Osteoblast (primary cell): ENCODE measurements at regions not wholly inside any gene's neighbourhood (a gene's known extent, or its start where the extent isn't known, plus 50 kb on each side); places are given as distances from the start of the nearest gene placed in this dataset.

Experiments
- DNase-seq: peaks from one replicate; pipeline ENCODE4 v3.0.0; 2011; ENCODE audit warnings: low spot score, mixed read lengths; ENCODE audit not compliant: insufficient read length; ENCODE audit errors: missing footprints
- H2AFZ ChIP-seq: 2 replicates; pipeline ENCODE4 v1.6.0; 2011; ENCODE audit warnings: mild to moderate bottlenecking, low read length
- H3K27ac ChIP-seq: 2 replicates; pipeline ENCODE4 v1.5.1; 2011; ENCODE audit warnings: mild to moderate bottlenecking, low read depth, low read length, moderate library complexity
- H3K27me3 ChIP-seq: 2 replicates; pipeline ENCODE4 v1.6.0; 2012; ENCODE audit warnings: mild to moderate bottlenecking, control low read depth, inconsistent platforms, low read length, moderate library complexity; ENCODE audit not compliant: insufficient read depth
- H3K36me3 ChIP-seq: 2 replicates; pipeline ENCODE4 v1.5.1; 2011; ENCODE audit warnings: mild to moderate bottlenecking, low read length, control low read depth, moderate library complexity; ENCODE audit not compliant: insufficient read depth
- H3K4me1 ChIP-seq: 2 replicates; pipeline ENCODE4 v1.5.1; 2011; ENCODE audit warnings: mild to moderate bottlenecking, low read length, control low read depth, moderate library complexity; ENCODE audit not compliant: insufficient read depth
- H3K4me2 ChIP-seq: 2 replicates; pipeline ENCODE4 v1.6.0; 2011; ENCODE audit warnings: mild to moderate bottlenecking, low read length; ENCODE audit not compliant: insufficient read depth
- H3K4me3 ChIP-seq: fragments of 200-600 bp; sonication (generic); 3 replicates; pipeline ENCODE4 v1.5.1; 2012; ENCODE audit warnings: mild to moderate bottlenecking, low read length, inconsistent platforms; ENCODE audit not compliant: insufficient read depth
- H3K79me2 ChIP-seq: 2 replicates; pipeline ENCODE4 v1.6.0; 2012; ENCODE audit warnings: mild to moderate bottlenecking, low read length, control low read depth, inconsistent platforms; ENCODE audit not compliant: insufficient read depth
- H3K9me3 ChIP-seq: 2 replicates; pipeline ENCODE4 v1.5.1; 2011; ENCODE audit warnings: low read depth, low read length, control low read depth
- H4K20me1 ChIP-seq: 2 replicates; pipeline ENCODE4 v1.6.0; 2012; ENCODE audit warnings: mild to moderate bottlenecking, low read length, control low read depth; ENCODE audit not compliant: insufficient read depth
- TF ChIP-seq, protein P1 (sequence below): IDR thresholded peaks from 2 replicates; pipeline ENCODE4 v1.5.1; 2011; ENCODE audit warnings: mild to moderate bottlenecking, low read depth, low read length, moderate library complexity; ENCODE audit errors: extremely low read depth

DNA sequence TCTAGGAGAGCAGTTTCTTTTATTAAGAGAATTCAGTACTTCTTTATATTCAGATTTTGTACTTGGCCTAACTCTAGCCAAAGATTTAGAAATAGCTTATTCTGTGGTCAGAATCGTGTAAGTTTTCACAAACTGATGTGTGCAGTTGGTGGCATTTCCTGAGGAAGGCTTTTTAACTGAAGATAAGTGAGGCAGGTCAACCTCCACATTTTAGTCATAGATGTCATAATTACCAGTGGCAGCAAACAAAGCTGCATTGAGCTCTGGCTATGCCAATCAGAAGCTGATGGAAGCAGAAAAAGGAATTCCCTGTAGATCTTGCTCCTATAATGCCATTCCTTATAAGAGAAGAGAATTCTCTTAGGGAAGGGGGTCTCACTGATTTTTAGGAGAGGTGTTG lies 141.3 kb upstream of the SP8 start:
- Histone ChIP-seq H3K4me1 (no peaks in the 10 kb centered on the region), H3K4me2 (no peak overlapping the region), H3K27ac (no peak overlapping the region), H2AFZ (no peak overlapping the region), H3K27me3 (no peaks in the 10 kb centered on the region), H4K20me1 (no peaks in the 10 kb centered on the region), H3K9me3 (peaks cover 2% of the 10 kb centered on the region), H3K79me2 (no peaks in the 10 kb centered on the region), H3K36me3 (no peaks in the 10 kb centered on the region), H3K4me3 (no peak overlapping the region)
- no peak for DNase-seq
- TF ChIP-seq, protein P1, sequence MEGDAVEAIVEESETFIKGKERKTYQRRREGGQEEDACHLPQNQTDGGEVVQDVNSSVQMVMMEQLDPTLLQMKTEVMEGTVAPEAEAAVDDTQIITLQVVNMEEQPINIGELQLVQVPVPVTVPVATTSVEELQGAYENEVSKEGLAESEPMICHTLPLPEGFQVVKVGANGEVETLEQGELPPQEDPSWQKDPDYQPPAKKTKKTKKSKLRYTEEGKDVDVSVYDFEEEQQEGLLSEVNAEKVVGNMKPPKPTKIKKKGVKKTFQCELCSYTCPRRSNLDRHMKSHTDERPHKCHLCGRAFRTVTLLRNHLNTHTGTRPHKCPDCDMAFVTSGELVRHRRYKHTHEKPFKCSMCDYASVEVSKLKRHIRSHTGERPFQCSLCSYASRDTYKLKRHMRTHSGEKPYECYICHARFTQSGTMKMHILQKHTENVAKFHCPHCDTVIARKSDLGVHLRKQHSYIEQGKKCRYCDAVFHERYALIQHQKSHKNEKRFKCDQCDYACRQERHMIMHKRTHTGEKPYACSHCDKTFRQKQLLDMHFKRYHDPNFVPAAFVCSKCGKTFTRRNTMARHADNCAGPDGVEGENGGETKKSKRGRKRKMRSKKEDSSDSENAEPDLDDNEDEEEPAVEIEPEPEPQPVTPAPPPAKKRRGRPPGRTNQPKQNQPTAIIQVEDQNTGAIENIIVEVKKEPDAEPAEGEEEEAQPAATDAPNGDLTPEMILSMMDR = no peak

DNA sequence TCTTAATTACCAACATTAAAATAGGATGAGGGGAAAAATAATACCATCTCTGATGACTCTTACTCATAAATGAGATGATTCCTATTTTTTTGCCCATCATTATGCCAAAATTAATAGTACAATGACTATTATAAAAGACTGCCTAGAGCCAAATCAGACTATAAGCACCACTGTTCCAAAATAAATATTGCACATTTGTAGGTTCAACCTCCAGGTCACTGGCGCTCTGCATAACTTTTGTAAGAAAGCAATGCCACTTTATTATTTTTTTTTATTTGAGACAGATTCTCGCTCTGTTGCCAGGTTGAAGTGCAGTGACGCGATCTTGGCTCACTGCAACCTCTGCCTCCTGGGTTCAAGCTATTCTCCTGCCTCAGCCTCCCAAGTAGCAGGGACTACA lies 142.5 kb upstream of the SP8 start:
- Histone ChIP-seq H3K79me2 (no peaks in the 10 kb centered on the region), H3K27ac (no peak overlapping the region), H4K20me1 (no peaks in the 10 kb centered on the region), H3K4me2 (no peak overlapping the region), H3K36me3 (no peaks in the 10 kb centered on the region), H3K27me3 (no peaks in the 10 kb centered on the region), H3K9me3 (peaks cover 2% of the 10 kb centered on the region), H2AFZ (no peak overlapping the region), H3K4me3 (no peak overlapping the region), H3K4me1 (no peaks in the 10 kb centered on the region)
- TF ChIP-seq, protein P1 = no peak
- no peak for DNase-seq

DNA sequence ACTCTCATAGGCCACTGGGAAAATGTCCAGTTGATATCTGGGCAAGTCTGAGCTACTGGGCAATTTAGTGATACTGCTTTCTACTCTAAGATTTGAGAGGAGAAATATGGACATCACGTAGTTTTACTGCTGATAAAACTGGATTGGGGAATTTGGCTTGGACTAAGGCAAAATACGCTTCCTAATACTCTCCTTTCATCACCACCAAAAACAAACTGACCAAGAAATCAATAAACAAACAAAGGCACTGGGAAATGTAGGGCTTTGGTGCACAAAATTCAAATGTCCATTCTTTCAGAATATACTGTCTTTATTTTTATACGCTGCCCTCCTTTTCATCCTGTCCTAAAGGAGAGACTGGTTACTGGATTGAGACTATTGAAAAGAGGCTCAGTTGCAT lies 145.1 kb upstream of the SP8 start:
- TF ChIP-seq, protein P1 = no peak
- no peak overlapping the region for H3K4me3 ChIP-seq
- no peak overlapping the region for H2AFZ ChIP-seq
- no peak overlapping the region for H3K4me2 ChIP-seq
- H4K20me1 ChIP-seq = no peaks in the 10 kb centered on the region
- no peak for DNase-seq
- H3K36me3 ChIP-seq = no peaks in the 10 kb centered on the region
- no peaks in the 10 kb centered on the region for H3K4me1 ChIP-seq
- peaks cover 2% of the 10 kb centered on the region for H3K9me3 ChIP-seq
- H3K27me3 ChIP-seq = no peaks in the 10 kb centered on the region
- no peaks in the 10 kb centered on the region for H3K79me2 ChIP-seq
- H3K27ac ChIP-seq = no peak overlapping the region

DNA sequence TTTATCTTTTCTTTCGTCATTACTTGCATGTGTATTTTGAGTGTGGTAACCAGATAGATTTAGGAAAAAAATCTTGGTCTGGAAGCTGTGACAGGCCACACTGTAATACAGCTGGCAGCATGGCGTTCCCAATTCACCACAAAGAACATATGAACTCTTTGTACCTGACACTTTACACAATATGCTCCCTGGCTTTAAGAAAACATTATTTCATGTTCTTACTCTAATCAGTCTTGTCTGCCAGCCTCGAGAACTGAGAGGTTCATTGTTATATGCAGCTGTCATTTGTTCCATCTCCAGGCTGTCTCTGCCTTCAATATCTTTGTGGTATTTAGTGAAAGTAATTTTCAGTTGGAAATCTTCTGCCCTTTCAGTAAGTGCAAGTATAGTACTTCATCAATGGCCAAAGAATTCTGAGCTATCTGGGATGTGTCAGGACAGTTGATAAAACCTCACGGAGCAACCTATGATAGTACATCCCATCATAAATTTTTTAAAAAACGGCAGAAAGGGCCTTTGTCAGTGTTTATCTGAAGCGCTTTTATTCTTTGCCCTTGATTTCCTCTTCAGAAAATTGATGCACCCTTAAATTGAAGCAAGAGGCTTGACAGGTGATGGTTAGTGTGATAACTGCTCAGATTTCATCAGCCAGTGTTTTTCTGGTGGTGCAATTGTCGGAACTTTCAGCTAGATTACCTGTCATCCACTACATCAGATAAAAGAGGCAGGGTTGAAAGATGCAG lies 146.3 kb upstream of the SP8 start:
- H2AFZ ChIP-seq = no peak overlapping the region
- H3K4me2 ChIP-seq = no peak overlapping the region
- no peaks in the 10 kb centered on the region for H3K36me3 ChIP-seq
- H3K4me1 ChIP-seq = no peaks in the 10 kb centered on the region
- H3K27ac ChIP-seq = no peak overlapping the region
- H3K9me3 ChIP-seq = peaks cover 2% of the 10 kb centered on the region
- TF ChIP-seq, protein P1 = no peak
- no peak overlapping the region for H3K4me3 ChIP-seq
- no peaks in the 10 kb centered on the region for H3K27me3 ChIP-seq
- no peaks in the 10 kb centered on the region for H3K79me2 ChIP-seq
- DNase-seq = no peak
- no peaks in the 10 kb centered on the region for H4K20me1 ChIP-seq
